GM23338 (cell line): ENCODE measurements at regions not wholly inside any gene's neighbourhood (a gene's known extent, or its start where the extent isn't known, plus 50 kb on each side); places are given as distances from the start of the nearest gene placed in this dataset.

Source experiments
- ATAC-seq: fragments of 200-7000 bp; cut with Tn5 transposase; 3 replicates; pipeline ENCODE4 v1.9.1; 2020
- DNase-seq: peaks from one replicate; pipeline ENCODE4 v3.0.0-alpha.2; 2015; ENCODE audit warnings: low spot score
- H2AFZ ChIP-seq: fragments of 200-600 bp; sonication (generic); 2 replicates; pipeline ENCODE4 v1.8.0; 2016; ENCODE audit warnings: antibody characterized with exemption, mild to moderate bottlenecking, moderate library complexity
- H3F3A ChIP-seq: fragments of 200-600 bp; sonication (generic); replicated peaks from 2 replicates; pipeline ENCODE4 v1.8.0; 2017; ENCODE audit warnings: antibody characterized with exemption, mixed run types, low read depth
- H3K27ac ChIP-seq: fragments of 200-600 bp; sonication (generic); 2 replicates; pipeline ENCODE4 v1.6.1; 2016; ENCODE audit warnings: low read depth
- H3K27me3 ChIP-seq: fragments of 200-600 bp; sonication (generic); 2 replicates; pipeline ENCODE4 v1.8.0; 2016; ENCODE audit warnings: mild to moderate bottlenecking, mixed run types, moderate library complexity; ENCODE audit not compliant: insufficient read depth
- H3K36me3 ChIP-seq: fragments of 200-600 bp; sonication (generic); 2 replicates; pipeline ENCODE4 v1.8.0; 2016; ENCODE audit warnings: mild to moderate bottlenecking; ENCODE audit not compliant: insufficient read depth
- H3K4me1 ChIP-seq: fragments of 200-600 bp; sonication (generic); 2 replicates; pipeline ENCODE4 v1.8.0; 2016; ENCODE audit warnings: mild to moderate bottlenecking, moderate library complexity; ENCODE audit not compliant: insufficient read depth
- H3K4me2 ChIP-seq: fragments of 200-600 bp; sonication (generic); 2 replicates; pipeline ENCODE4 v1.7.1; 2017; ENCODE audit warnings: mixed run types
- H3K4me3 ChIP-seq: fragments of 200-600 bp; sonication (generic); 2 replicates; pipeline ENCODE4 v1.6.1; 2016; ENCODE audit warnings: mixed run types
- H3K79me2 ChIP-seq: fragments of 200-600 bp; sonication (generic); replicated peaks from 2 replicates; pipeline ENCODE4 v1.8.0; 2017; ENCODE audit warnings: mild to moderate bottlenecking; ENCODE audit not compliant: insufficient read depth
- H3K9me2 ChIP-seq: fragments of 200-600 bp; sonication (generic); 2 replicates; pipeline ENCODE4 v1.8.0; 2017; ENCODE audit not compliant: insufficient read depth
- H4K20me1 ChIP-seq: fragments of 200-600 bp; sonication (generic); replicated peaks from 2 replicates; pipeline ENCODE4 v1.8.0; 2017; ENCODE audit warnings: mild to moderate bottlenecking; ENCODE audit not compliant: insufficient read depth
- H3K27ac Mint-ChIP-seq: 2 replicates; pipeline ENCODE4 v1.8.0; 2020; ENCODE audit warnings: inconsistent platforms, mild to moderate bottlenecking, moderate library complexity, mixed read lengths
- H3K27me3 Mint-ChIP-seq: 3 replicates; pipeline ENCODE4 v1.8.0; 2022; ENCODE audit warnings: low read depth, mild to moderate bottlenecking, moderate library complexity, mixed read lengths, inconsistent platforms; ENCODE audit not compliant: insufficient read depth, poor library complexity
- H3K36me3 Mint-ChIP-seq: 3 replicates; pipeline ENCODE4 v1.8.0; 2021; ENCODE audit warnings: low read depth, mild to moderate bottlenecking, inconsistent platforms, moderate library complexity, mixed read lengths
- H3K4me1 Mint-ChIP-seq: 3 replicates; pipeline ENCODE4 v1.8.0; 2020; ENCODE audit warnings: mild to moderate bottlenecking, inconsistent platforms, mixed read lengths
- H3K4me3 Mint-ChIP-seq: 3 replicates; pipeline ENCODE4 v1.8.0; 2021; ENCODE audit warnings: moderate library complexity, mild to moderate bottlenecking, inconsistent platforms, mixed read lengths
- H3K9me3 Mint-ChIP-seq: 3 replicates; pipeline ENCODE4 v1.8.0; 2020; ENCODE audit warnings: moderate library complexity, mild to moderate bottlenecking, inconsistent platforms, mixed read lengths
- ETS1 ChIP-seq: IDR thresholded peaks from 2 replicates; pipeline ENCODE4 v1.6.1; 2016; ENCODE audit warnings: antibody characterized with exemption
- EZH2 ChIP-seq: fragments of 200-600 bp; sonication (generic); IDR thresholded peaks from one replicate; pipeline ENCODE4 v1.8.0; 2017; ENCODE audit warnings: antibody characterized with exemption, mild to moderate bottlenecking, low read depth; ENCODE audit not compliant: unreplicated experiment
- EZH2phosphoT487 ChIP-seq: fragments of 200-600 bp; sonication (generic); IDR thresholded peaks from one replicate; pipeline ENCODE4 v1.8.1; 2018; ENCODE audit warnings: antibody characterized with exemption; ENCODE audit not compliant: unreplicated experiment
- JUNB ChIP-seq: IDR thresholded peaks from one replicate; pipeline ENCODE4 v1.6.1; 2016; ENCODE audit warnings: antibody characterized with exemption; ENCODE audit not compliant: unreplicated experiment
- NANOG ChIP-seq: IDR thresholded peaks from 2 replicates; pipeline ENCODE4 v1.6.1; 2016; ENCODE audit warnings: antibody characterized with exemption, borderline replicate concordance
- POLR2AphosphoS5 ChIP-seq: IDR thresholded peaks from 2 replicates; pipeline ENCODE4 v1.6.1; 2016; ENCODE audit warnings: antibody characterized with exemption, low read depth
- REST ChIP-seq: IDR thresholded peaks from one replicate; pipeline ENCODE4 v1.6.1; 2018; ENCODE audit warnings: antibody characterized with exemption; ENCODE audit not compliant: unreplicated experiment
- ZNF114 ChIP-seq: fragments of 250-450 bp; sonication (Bioruptor Pico); IDR thresholded peaks from 2 replicates; pipeline ENCODE4 v1.5.0; 2020; ENCODE audit warnings: mild to moderate bottlenecking, moderate library complexity
- ZNF331 ChIP-seq: fragments of 250-450 bp; sonication (Bioruptor Pico); IDR thresholded peaks from 2 replicates; pipeline ENCODE4 v1.5.0; 2020; ENCODE audit warnings: low read depth, mild to moderate bottlenecking, moderate library complexity
- TF ChIP-seq, protein P1 (sequence below), 2 experiments: fragments of 200-600 bp in 1 of 2; sonication (generic) in 1 of 2; conservative IDR thresholded peaks; 2 replicates each; pipeline versions ENCODE4 v1.5.1 to v1.6.1; 2016 to 2017; ENCODE audit warnings: antibody characterized with exemption in 2 of 2, low read depth in 2 of 2, mild to moderate bottlenecking in 2 of 2, moderate library complexity in 1 of 2

GRCh38 chr3:87867001-87867400 is 191.8 kb downstream of the CGGBP1 start (continued):
- TF ChIP-seq REST (no peak), JUNB (no peak), POLR2AphosphoS5 (no peak), ZNF331 (CRISPR knock-in tag) (no peak), NANOG (no peak), ETS1 (no peak)

- Mint-ChIP-seq H3K4me1 (no peaks in the 10 kb centered on the region), H3K36me3 (no peaks in the 10 kb centered on the region), H3K9me3 (no peaks in the 10 kb centered on the region), H3K27me3 (no peaks in the 10 kb centered on the region), H3K27ac (no peak overlapping the region), H3K4me3 (no peak overlapping the region)
- Histone ChIP-seq H3K4me3 (no peak overlapping the region), H3K27me3 (no peaks in the 10 kb centered on the region), H2AFZ (no peak overlapping the region), H3K27ac (no peak overlapping the region), H3K36me3 (no peaks in the 10 kb centered on the region), H3K4me1 (no peaks in the 10 kb centered on the region), H3K79me2 (no peaks in the 10 kb centered on the region), H3K9me2 (no peaks in the 10 kb centered on the region), H3K4me2 (no peak overlapping the region), H3F3A (no peaks in the 10 kb centered on the region), H4K20me1 (no peaks in the 10 kb centered on the region)
- DNase-seq (no peak), ATAC-seq (no peak)
- TF ChIP-seq REST: no peak
- no peak for TF ChIP-seq ETS1
- TF ChIP-seq, protein P1, sequence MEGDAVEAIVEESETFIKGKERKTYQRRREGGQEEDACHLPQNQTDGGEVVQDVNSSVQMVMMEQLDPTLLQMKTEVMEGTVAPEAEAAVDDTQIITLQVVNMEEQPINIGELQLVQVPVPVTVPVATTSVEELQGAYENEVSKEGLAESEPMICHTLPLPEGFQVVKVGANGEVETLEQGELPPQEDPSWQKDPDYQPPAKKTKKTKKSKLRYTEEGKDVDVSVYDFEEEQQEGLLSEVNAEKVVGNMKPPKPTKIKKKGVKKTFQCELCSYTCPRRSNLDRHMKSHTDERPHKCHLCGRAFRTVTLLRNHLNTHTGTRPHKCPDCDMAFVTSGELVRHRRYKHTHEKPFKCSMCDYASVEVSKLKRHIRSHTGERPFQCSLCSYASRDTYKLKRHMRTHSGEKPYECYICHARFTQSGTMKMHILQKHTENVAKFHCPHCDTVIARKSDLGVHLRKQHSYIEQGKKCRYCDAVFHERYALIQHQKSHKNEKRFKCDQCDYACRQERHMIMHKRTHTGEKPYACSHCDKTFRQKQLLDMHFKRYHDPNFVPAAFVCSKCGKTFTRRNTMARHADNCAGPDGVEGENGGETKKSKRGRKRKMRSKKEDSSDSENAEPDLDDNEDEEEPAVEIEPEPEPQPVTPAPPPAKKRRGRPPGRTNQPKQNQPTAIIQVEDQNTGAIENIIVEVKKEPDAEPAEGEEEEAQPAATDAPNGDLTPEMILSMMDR (conservative IDR thresholded peaks at IDR 0.05; ENCODE audit: low read depth in 2 of 2): no peak
- TF ChIP-seq ZNF114 (CRISPR knock-in tag): no peak
- TF ChIP-seq EZH2phosphoT487: no peak
- no peak for TF ChIP-seq JUNB
- no peak for TF ChIP-seq EZH2
Observed at GRCh38 chr3:87856126-87856525, 202.7 kb downstream of the CGGBP1 start.
